ENCODE measurements at regions not wholly inside any gene's neighbourhood (a gene's known extent, or its start where the extent isn't known, plus 50 kb on each side); places are given as distances from the start of the nearest gene placed in this dataset.

DNA sequence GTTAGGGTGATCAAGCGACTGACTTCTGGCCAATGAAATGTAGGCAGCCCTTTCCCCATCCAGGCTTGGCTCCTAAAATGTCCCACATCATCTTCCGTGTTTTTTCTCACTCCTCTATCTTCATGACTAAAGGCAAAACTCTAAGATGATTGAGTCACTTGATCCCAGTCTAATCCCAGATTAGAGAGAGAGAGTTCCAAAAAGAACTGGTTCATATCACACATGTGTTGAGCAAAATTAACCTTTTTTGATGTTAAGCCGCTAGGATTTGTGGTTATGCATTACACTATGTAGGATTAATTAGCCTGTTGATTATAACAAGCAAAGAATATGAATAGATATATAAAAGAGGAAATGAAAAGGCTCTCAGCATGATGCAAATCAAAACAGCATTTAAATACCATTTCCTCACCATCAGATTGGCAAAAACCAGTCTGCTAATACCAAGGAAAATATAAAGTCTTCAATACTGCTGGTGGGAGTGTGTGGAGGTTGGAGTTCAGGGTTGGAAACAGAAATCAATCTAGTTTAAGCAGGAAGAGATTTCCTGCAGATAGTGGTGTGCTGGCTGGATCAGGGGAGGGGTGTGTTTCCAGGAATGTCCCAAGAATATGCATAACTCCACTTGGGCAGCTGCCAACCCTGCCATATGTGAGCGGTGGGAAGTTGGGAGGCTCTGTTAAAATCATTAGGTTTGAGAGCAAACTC is 187.6 kb upstream of the S1PR3 start:
- TF ChIP-seq, protein P1, sequence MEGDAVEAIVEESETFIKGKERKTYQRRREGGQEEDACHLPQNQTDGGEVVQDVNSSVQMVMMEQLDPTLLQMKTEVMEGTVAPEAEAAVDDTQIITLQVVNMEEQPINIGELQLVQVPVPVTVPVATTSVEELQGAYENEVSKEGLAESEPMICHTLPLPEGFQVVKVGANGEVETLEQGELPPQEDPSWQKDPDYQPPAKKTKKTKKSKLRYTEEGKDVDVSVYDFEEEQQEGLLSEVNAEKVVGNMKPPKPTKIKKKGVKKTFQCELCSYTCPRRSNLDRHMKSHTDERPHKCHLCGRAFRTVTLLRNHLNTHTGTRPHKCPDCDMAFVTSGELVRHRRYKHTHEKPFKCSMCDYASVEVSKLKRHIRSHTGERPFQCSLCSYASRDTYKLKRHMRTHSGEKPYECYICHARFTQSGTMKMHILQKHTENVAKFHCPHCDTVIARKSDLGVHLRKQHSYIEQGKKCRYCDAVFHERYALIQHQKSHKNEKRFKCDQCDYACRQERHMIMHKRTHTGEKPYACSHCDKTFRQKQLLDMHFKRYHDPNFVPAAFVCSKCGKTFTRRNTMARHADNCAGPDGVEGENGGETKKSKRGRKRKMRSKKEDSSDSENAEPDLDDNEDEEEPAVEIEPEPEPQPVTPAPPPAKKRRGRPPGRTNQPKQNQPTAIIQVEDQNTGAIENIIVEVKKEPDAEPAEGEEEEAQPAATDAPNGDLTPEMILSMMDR (IDR thresholded peaks at IDR 0.05): no peak
- no peak for TF ChIP-seq ZFX (IDR thresholded peaks at IDR 0.05; ENCODE audit: borderline replicate concordance)

Data from 22Rv1 (cell line).